DLD1 (cell line): ENCODE measurements at regions not wholly inside any gene's neighbourhood (a gene's known extent, or its start where the extent isn't known, plus 50 kb on each side); places are given as distances from the start of the nearest gene placed in this dataset.

Experiments
- in situ Hi-C: cut with HindIII; loops from 2 replicates; pipeline ENCODE4 v1.10.0; 2017; ENCODE audit warnings: low sequenced_read_pairs

DNA sequence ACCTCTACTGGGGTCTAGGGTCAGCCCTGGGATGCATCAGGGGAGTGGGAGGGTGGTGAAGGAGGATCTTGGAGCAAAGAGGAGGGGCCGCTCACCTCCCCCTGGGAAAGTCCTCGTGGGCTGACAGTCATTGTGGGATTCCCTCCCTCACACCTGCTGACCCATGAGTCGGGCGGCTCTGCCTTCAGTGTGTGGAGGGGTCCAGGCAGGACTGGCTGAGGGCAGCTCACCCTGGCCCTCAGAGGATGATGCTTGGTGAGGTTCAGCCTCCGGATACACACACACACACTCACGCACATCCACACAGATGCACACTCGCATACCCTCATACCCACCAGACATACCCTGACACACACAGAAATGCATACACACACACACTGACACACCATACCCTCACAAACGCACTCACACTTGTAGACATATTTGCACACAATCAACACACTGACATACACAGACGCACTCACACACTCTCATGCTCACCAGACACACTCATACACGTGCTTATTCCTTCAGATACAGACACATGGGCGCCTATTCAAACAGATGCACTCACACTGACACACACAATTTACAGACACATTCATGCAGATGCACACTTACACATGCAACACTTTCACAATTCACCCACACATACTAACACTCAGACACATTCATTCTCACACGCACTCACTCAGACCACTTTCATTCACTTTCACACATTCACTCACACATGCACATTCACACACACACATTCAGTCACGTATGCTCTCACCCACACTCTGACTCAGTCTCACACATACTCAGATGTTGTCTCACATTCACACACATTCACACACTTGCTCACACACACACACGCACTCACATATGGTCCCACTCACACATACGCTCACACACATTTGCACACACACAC is 105.1 kb upstream of the RPL38 start:
- in situ Hi-C loops, result loop anchor here (25.0 kb wide), 1 partner anchor 89 kb away; no protein-coding TSS in a partner anchor

DNA sequence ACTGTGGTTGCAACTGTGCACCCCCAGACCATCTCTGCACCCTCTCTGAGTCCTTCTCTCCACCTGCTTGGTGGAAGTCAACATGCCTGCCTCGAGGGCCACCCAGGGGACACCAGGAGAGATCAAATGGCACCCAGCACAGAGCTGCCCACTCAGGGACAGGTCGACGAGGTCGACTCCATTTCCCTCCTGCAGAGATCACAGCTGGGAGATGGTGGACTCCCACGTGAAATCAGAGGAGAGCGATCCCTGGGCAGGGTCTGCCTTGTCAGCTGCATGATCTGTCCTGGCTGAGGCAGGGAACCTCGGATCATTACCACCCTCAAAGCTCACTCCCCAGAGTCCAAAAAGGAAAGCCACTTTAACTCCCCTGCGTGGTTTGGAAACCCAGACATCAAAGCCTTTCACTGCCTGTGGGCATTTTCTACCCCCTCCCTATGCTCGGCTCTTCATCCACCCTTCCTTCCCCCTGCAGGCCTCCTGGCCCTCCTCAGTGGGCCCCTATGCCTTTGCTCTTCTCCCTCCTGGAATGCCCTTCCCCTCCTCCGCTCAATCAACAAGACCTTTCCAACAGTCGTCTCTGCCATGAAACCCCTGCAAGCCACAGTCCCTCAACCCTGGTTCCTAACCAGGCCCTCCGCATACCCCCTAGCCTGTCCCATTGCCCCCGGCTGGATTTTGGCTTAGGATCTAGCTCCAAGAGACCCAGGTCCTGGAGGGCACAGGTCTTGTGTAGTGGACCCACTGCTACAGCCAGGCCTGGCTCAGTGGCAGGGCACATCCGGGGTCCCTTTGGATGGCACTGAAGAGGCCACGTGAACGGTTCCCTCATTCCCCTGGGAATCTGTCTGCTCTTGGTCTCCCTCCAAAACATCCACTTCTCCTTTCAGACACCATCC is 103.8 kb upstream of the RPL38 start:
- in situ Hi-C loops, result loop anchor here (25.0 kb wide), 1 partner anchor 88 kb away; no protein-coding TSS in a partner anchor

DNA sequence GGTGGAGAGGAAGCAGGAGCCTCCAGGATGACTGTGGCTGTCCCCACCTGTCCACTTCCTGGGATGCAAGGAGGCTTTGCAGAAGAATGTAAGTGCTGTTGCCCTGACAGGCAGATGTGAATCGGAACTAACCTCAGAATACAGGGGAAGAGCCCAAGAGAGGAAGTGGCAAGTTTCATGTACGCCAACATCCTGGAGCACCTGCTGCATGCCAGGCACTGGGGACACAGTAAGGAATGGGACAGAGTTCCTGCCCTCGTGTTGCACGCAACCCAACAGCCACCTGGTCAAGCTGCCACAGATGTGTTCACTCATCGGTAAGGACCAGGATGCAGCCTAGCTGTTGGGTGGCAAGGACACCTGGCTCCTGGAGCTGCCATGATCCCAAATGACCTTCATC is 98.6 kb upstream of the RPL38 start:
- in situ Hi-C loops, result no loop called here

DNA sequence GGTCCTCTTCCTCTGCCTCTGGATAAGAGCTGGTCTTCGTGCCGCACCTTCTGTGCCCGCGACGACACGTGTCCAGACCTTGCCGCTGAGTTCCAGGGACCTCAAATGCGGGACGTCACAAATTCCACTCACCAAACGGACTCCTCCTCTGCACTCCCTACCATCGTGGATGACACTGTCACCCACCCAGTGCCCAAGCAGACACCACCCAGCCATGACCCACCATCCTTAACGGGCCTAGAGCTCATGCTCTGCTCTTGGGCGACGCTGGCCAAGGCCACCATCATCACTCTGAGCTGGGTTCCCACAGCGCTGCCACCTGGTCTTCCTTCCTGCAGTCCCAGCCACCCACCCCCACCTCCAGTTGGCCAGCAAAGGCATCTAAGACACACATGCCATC is 96.4 kb upstream of the RPL38 start:
- in situ Hi-C loops, result no loop called here

DNA sequence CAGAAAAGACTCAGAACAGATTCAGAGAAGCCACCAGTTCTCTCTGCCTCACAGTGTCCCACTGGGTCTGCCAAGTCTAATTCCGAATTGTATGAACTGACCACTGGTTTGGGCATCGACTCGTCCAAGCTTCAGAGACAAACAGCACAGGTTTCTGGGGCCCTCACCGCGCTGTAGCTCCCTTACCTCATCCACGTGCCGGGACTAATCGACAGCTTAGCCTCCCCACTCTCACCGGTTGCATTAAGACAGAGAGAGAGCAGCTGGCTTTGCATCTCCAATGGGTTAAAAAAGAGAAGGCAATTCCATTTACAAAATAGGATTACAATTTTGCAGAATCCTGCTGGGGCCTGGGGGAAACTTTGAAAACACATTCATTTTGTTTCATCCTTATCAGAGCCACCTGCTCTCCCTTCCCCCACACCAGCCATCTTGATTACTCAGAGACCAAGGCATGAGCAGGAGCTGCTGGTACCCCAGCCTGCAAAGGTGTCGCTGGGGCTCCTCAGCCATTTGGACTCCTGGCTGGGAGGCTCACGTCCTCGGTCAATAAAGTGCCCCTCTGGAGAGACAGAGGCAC is 95.3 kb upstream of the RPL38 start:
- in situ Hi-C loops, result no loop called here

DNA sequence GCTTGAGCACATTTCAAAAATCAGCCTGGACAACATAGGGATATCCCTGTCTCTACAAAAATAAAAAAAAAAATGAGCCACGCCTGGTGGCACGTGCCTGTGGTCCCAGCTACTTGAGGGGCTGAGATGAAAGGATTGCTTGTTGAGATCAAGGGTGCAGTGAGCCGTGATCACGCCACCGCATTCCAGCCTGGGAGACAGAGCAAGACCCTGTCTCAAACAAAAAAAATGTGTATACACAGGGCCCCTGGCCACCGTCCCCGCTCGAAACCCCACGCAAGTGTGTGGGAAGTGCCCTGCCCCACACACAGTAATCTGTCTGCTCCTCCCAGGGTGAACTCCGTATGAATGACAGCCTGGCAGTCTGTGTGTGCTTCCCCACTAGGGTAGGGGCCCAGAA is 93.0 kb upstream of the RPL38 start:
- in situ Hi-C loops, result no loop called here

DNA sequence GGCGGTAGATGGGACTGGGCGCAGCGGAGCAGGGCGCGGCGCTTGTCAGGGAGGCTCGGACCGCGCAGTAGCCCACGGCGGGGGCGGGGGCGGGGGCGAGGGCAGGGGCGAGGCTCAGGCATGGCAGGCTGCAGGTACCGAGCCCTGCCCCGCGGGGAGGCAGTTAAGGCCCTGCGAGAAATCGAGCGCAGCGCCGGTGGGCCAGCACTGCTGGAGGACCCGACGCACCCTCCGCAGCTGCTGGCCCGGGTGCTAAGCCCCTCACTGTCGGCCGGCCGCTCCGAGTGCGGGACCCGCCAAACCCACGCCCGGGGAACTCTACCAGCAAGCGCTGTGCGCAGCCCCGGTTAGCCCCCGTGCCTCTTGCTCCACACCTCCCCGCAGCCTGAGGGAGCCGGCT is 90.2 kb upstream of the RPL38 start:
- in situ Hi-C loops, result no loop called here

DNA sequence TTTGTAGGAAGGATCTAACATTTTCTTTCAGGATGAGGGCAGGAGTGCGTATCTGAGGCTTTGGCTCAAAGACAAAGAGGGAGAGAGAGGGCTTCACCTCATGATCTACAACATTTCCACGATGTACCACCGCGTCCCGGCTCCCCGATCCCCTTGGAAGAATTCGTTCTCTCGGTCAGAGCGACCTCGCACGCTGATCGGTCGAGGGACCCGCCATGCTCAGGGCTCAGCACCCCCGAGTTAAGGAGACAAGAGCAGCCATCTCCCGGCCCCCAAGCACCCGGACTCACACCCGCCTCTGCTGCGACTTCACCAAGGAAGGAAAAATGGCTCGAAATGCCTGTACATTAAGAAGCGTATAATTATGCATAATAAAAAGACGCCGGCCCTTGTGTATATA is 89.5 kb upstream of the RPL38 start:
- in situ Hi-C loops, result no loop called here

DNA sequence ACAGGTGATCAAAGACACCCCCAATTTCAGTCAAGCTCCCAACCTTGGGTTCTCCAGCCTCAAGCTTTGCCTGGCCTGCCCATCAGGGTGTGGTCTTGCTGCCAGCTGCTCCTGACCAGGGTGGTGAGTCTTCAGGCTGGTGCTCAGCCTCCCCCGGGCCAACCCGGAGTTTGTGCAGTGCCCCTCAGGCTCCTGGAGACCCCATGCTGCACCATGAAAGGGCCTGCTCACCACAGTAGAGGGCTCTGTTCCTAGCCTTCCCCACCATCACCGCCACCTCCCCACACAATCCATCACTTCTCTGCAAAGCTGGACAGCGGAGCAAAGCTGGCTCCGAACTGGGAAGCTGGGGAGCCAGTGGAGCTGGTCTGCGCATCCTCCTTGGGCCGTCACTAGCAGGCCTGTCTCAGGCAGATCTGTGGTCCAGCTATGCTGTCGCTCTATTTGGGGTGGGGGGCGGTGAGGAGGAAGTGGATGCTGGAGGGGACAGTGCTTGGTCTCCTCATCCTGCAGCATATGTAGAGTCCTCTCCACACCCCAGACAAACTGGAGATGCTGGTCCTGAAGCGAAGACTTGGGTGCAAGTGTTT is 88.5 kb upstream of the RPL38 start:
- in situ Hi-C loops, result no loop called here

DNA sequence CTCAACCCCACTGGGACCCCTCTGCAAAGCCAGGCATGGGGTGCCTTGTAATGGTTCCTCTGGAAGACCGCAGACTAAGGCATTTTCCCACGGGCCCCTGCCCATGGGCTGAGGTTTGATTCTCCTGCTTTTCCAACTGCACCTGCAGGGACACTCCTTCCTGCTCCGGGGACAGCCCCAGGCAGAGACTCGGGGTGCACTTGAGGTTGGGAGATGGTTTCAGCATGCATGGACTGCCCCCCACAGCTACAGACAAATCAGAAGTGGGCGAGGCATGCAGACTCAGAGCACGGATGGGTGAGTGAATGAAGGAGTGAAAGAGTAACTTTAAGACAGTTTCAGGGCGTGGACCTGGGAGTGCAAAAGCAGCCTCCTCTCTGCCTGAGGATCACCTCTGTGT is 87.9 kb upstream of the RPL38 start:
- in situ Hi-C loops, result no loop called here

DNA sequence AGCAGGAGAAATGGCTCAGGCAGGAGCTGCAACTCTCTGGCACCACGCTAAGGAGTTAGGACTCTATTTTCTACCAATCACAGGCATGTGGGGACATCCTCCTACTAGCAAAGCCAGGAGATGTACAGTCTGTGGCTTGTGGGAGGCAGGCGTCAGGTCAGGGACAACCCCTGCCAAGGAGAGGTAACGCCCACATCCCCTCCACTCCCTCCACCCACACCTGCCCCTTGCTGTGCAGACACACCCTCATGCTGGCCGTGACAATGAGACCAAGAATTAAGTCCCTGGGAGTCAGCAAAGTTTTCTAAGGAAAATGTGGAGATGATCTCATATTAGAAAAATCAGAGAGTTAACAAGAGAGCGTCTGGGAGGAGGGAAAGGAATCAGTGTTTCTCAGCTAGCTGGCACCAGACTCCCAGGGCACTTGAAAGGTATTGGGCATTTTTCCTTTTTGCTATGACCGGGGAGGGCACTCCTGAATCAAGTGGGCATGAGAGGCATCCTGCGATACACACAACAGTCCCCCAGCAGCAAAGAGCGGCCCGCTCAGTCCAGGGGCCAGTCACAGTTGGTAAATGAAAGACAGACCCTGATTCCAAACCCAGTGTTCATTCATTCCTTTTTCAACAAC is 87.3 kb upstream of the RPL38 start:
- in situ Hi-C loops, result no loop called here

DNA sequence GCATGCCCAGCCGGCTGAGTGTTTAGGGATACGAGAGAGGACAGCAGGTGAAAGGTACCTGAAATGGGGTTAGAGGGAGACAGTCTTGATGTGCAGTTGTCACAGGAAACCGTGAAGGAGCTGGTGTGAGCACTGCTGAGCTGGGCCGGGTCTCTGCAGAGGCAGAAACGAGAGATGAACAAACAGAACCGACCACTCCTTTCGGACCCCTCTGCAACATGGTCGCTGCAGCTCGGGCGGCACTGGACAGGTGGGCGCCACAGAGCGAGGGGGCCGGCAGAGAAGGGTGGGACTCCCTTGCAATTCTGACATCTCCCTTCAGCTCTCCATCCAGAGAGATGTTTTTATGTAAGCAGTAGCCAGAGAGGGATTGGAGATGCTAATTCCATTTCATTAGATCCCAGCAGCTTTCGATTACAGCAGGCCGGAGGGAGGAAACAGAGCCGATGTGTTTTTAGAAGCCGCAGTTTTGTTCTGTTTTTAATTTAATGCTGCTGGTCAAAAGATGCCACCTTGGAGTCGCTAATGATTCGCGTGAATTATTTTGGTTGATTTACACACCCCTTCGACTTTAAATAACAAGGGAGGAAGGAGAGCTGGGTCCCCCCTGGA is 86.3 kb upstream of the RPL38 start:
- in situ Hi-C loops, result no loop called here

DNA sequence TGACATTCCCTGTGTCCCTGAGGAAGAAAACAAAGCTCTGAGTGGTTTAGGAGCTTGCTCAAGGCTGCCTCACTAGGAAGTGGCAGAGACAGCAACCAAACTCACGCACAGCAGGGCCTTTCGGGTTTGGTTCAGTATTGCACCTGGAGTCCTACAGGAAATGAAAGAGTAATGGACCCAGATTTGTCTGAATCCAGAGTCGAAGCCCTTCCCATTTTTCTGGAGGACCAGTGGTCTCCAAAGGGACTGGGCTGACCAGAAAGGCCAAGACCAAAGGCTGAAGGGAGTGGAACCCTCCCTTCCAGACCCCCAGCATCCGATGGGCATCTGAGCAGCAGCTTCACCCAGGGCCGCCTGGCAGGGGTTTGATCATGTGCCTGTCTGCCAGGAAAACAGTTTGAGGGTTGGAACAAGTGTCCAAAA is 85.5 kb upstream of the RPL38 start:
- in situ Hi-C loops, result no loop called here

DNA sequence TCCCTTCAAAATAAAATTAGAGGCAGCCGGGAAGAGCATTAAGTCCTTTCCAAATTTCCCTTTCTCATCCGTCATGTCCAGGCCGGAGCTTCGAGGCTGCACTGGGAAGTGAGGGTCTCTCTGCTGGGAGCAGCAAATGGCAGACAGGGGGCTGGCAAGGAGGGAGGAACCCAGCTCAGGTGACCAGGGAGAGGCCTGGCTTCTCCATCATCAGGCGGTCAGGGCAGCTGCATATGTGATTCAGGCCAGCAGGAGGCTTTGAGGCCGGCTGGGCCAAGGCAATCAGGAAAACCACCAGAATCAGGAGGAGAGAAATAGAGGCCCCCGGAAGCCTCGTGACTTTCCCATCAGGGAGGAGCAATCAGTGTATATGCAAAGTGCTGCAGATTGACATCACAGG is 85.0 kb upstream of the RPL38 start:
- in situ Hi-C loops, result no loop called here

DNA sequence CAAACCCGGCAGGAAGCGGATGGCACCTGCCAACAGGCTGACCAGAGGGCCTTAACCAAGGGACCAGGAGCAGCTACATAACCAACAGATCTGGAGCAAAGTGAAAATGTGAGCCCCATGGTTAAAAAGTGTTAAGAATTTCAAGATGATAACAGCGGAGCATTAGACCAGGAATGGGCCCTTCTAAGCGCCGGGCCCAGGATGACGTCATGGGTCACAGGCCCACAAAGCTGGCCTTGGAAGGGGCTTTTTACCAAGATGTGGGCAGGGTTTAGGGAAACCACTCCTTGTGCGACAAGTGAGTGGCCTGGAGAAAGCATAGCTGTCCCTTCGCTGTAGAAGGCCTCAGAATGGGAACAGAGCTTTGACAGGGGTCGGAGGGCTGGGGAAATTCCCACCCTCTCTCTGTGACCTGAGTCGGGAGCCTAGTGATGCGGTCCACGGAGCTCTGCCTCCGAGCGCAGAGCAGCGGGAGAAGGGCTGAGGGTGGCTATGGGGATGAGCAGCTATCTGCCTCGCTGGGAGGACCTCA is 84.4 kb upstream of the RPL38 start:
- in situ Hi-C loops, result no loop called here

DNA sequence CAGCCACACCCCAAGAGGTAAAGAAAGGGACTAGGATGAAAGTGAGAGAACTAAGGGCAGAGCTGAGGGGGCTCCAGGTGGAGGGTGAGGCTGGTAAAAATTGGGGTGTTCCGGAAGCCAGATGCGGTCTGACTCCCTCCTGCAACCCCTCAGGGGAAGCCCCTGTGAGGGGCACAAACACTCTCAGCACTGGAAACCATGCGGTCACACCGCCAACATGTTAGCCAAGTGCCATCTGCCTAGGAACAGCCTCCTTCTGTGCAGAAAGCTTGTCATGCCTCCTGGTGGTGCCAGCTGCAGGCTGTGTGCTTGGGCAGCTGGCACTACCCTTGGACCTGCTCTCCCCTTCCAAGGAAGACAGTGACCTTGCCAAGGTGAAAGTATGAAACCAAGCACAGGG is 83.5 kb upstream of the RPL38 start:
- in situ Hi-C loops, result no loop called here

DNA sequence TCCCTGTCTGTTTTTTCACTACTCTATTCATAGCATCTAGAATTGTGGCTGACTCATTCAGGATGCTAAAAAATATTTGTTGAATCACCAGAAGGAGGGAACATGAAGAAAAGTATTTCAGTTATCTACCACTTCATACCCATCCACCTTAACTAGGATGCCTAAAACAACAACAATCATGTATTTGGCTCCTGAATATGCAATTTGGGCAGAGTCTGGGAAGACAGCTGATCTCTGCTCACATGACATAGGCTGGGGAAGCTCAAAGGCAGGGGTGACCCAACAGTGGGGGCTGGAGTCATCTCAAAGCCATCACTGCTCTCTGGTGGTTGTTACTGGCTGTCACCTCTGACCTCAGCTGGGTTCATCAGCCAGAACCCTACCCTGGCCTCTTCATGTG is 80.1 kb upstream of the RPL38 start:
- in situ Hi-C loops, result no loop called here

DNA sequence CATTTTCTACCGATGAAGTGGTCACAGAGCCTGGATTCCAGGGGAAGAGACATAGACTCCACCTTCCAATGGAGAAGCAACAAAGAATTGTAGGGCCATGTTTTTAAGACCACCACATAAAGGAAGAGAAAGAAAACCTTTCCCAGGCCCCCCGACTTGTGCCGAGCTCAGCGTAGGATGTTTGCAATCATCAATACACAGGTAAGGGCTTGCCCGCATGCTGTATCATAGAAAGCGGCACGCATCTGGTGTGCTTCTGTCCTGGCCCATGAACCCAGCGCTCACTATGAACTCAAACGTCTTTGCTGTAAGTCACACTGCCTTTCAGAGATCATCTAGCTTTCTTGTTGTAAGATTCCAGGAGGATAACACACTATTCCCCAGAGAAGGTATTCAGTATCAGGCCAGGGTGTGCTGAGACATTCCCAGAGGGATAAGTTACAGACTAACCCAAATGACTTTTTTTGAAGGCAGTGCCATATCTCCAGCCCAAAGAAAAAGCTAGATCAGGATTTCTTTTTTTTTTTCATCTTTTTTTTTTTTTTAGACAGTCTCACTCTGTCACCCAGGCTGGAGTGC is 79.5 kb upstream of the RPL38 start:
- in situ Hi-C loops, result no loop called here

DNA sequence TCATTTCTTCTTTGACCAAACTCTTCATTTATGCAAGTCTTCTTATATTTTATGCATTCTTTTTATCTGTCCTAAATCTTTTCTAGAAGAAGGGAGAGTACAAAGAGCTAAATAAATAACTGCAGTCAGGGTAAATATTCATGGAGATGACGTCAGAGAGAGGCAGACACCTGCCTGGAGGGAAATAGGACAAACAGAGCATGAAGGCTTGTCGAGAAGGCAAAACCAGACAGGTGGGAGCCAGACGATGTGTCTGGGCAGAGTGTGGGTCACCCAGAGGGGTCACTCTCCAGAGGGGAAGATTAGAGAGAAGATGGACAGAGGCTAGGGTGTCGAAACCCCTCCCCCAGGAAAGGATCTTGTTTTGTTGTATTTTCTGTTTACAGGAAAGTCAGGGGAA is 78.3 kb upstream of the RPL38 start:
- in situ Hi-C loops, result no loop called here
